Thyroid gland (tissue), 4 donors: ENCODE measurements at regions not wholly inside any gene's neighbourhood (a gene's known extent, or its start where the extent isn't known, plus 50 kb on each side); places are given as distances from the start of the nearest gene placed in this dataset.
"Not testable (repeated sequence)": the region's sequence is repeated elsewhere in the genome, so short reads cannot be mapped to it uniquely, and the experiment has no call there.

Experiments used
- POLR2A ChIP-seq, 2 donors: fragments of 450-650 bp; IDR thresholded peaks; one replicate each; pipeline ENCODE4 v1.6.1; 2017; ENCODE audit warnings: antibody characterized with exemption in 2 of 2, mild to moderate bottlenecking in 2 of 2, moderate library complexity in 1 of 2
- TF ChIP-seq, protein P1 (sequence below), 6 experiments: fragments of 200-600 bp in 3 of 6; fragments of 450-650 bp in 3 of 6; sonication (generic) in 3 of 6; IDR thresholded peaks; one replicate each; pipeline ENCODE4 v1.5.1; 2016 to 2019; ENCODE audit warnings: antibody characterized with exemption in 6 of 6, mild to moderate bottlenecking in 2 of 6, inconsistent platforms in 1 of 6, moderate library complexity in 1 of 6

GRCh38 chr3:59170166-59170565 is 120.3 kb upstream of the CFAP20DC start:
- TF ChIP-seq, protein P1, sequence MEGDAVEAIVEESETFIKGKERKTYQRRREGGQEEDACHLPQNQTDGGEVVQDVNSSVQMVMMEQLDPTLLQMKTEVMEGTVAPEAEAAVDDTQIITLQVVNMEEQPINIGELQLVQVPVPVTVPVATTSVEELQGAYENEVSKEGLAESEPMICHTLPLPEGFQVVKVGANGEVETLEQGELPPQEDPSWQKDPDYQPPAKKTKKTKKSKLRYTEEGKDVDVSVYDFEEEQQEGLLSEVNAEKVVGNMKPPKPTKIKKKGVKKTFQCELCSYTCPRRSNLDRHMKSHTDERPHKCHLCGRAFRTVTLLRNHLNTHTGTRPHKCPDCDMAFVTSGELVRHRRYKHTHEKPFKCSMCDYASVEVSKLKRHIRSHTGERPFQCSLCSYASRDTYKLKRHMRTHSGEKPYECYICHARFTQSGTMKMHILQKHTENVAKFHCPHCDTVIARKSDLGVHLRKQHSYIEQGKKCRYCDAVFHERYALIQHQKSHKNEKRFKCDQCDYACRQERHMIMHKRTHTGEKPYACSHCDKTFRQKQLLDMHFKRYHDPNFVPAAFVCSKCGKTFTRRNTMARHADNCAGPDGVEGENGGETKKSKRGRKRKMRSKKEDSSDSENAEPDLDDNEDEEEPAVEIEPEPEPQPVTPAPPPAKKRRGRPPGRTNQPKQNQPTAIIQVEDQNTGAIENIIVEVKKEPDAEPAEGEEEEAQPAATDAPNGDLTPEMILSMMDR (IDR thresholded peaks at IDR 0.05): not testable (repeated sequence)
- TF ChIP-seq POLR2A (IDR thresholded peaks at IDR 0.05): not testable (repeated sequence)
